ENCODE measurements at regions not wholly inside any gene's neighbourhood (a gene's known extent, or its start where the extent isn't known, plus 50 kb on each side); places are given as distances from the start of the nearest gene placed in this dataset.
A peak's percentile ranks its signal among the peaks of the same experiment; 100 is the strongest.

GRCh38 chr10:105974803-105975456 is 1189.6 kb downstream of the SORCS1 start:
- DNase-seq (ENCODE audit: low spot score): no peak

- DNase-seq (ENCODE audit: low spot score): no peak
Measured at GRCh38 chr10:105973902-105974301, 1190.6 kb downstream of the SORCS1 start.

- DNase-seq (ENCODE audit: low spot score): no peak
Measured at GRCh38 chr10:105973360-105973759, 1191.1 kb downstream of the SORCS1 start.

DNA sequence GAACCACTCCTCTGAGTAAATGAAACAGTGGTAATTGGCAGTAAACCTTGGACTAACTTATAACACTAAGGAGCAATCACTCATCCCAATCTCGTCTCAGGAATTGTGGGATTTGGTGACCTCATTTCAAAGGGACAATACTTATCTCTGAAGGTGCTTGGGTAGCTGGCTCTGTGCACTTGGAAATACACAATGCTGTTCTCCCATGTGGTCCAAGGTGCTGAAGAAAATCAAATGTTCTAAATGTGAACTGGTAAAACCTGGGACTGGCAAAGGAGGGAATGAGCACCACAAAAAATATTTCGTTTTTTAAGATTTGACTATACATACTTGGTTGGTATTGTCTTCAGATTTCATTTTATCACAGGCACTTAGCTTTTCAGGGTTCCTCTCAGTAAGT is 1193.0 kb downstream of the SORCS1 start:
- DNase-seq (ENCODE audit: low spot score): no peak

DNA sequence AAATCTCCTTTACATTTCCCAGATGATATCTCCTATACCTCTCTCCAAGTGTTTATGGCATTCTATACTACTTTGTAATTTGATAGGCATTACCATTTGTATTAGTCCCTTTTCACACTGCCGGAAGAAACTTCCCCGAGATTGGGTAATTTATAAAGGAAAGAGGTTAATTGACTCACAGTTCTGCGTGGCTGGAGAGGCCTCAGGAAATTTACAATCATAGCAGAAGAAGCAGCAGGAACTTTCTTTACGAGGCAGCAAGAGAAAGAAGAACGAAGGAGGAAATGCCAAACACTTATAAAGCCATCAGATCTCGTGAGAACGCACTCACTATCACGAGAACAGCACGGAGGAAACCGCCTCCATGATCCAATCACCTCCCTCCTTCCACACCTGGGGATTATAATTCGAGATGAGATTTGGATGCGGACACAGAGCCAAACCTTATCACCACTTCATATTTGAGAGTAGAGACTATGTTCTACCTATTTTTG is 1194.6 kb downstream of the SORCS1 start:
- DNase-seq (ENCODE audit: low spot score): no peak

DNA sequence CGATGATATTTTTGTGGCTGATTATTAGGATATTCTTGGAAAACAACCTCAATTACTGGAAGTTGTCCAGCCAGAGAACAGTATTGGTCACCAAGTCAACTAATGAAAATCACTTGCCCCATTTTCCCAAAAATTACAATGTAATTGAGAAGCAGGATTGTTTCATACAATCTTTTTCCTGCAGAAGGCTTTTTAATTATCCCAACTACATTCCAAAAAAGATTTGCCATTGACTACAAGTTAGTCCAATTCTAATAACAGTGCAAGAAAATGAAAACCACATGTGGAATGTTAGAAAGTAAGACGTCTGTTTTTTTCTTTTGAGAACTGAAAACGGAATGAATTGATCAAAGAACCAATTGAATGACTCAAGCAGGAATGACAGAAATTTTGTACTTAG is 1195.8 kb downstream of the SORCS1 start:
- no peak for DNase-seq (ENCODE audit: low spot score)

DNA sequence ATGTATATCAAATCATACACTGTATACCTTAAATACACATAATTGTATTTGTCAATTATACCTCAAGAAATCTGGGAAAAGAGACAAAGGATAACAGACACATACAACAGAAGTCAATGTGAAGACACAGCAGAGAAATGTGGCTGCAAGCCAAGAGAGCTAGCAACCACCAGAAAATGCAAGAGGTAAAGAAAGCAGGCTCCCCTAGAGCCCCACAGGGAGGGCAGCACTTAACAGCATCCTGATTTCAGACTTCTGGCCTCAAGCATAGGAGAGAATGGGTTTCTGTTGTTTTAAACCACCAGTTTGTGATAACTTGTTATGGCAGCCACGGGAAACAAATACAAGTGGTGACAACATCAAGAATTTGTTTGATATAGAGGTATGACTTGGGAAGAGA is 1197.2 kb downstream of the SORCS1 start:
- no peak for DNase-seq (ENCODE audit: low spot score)

GRCh38 chr10:105965141-105965540 is 1199.4 kb downstream of the SORCS1 start:
- no peak for DNase-seq (ENCODE audit: low spot score)

- DNase-seq (ENCODE audit: low spot score): no peak
Measured at GRCh38 chr10:105964009-105964408, 1200.5 kb downstream of the SORCS1 start.

DNA sequence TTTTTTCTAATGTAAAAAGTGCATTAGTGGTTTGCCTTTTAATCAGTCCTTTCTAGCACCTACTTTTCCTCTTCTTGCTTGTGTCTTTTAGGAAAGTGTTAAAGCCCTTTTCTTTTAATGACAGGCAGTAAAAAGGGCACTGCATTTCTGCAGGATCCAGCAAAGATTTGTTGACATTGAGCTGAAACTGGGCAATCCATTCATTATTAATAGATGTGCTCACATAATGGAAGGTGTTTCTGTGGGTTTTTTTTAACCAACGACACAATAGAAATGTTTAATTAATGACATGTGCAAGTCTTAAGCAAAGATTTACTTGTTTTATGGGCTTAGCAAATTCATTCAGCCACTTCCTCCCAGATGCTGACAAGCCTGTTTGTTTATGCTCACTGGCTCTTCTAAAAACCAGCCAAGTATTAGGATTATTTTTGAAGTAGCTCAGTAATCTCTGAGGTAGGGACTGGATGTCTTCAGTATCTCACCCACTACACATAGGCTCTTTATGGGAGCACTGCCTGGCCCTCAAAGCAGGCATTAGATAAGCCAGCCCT is 1201.1 kb downstream of the SORCS1 start:
- DNase-seq (ENCODE audit: low spot score): no peak

DNA sequence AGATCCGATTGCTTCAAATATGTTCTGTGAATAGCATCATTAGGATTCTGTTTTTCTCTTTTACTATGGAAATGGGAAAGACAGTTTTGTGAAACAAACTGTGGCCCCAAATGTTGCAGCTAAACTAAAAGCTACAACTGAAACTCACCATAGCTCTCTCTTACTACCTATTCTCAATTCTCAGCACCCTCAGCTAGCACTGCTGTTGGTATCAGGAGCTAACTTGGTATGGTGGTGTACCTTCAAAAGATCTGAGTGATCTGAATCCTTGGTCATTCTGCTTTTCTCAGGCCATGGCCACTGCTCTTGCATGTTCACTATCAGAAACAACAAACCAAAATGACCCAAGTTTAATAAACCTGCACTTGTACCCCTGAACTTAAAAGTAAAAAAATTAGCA is 1208.0 kb downstream of the SORCS1 start:
- DNase-seq (ENCODE audit: low spot score): no peak

DNA sequence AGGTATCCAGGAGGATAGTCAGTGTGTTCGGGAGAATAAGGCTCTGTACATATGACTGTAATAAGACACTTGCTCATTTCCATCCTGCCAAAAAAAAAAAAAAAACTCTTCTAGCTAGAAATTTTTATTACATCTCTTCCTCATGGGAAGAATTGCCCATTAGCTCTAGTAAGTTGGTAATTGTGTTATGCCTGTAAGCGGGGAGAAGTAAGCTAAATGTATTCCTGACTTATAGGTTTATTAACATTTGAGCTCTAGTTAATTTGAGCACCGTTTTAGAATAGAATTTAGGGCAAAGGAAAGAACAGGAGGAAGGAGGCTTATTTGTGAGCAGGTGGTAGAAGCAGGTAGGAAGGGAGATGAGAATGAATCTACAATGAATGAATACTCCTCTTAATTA is 1210.6 kb downstream of the SORCS1 start:
- no peak for DNase-seq (ENCODE audit: low spot score)

DNA sequence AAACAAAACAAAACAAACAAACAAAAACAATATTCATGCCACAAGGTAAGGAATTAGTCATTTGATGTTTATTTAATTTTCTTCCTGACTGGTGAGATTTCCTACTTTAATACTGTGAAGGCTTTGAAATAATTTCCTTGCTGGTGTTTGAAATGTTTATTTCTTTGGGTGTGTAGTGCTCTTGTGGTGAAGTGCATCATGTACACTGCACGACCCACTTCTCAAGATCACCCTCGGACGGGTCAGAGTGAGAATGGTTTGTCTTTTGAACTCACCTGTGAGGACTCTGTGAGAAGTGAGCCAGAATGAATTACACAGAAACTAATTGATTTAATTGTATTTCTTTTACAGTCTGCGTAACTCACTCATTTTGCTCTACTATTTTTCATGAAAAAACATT is 1211.5 kb downstream of the SORCS1 start:
- DNase-seq (ENCODE audit: low spot score): no peak

DNA sequence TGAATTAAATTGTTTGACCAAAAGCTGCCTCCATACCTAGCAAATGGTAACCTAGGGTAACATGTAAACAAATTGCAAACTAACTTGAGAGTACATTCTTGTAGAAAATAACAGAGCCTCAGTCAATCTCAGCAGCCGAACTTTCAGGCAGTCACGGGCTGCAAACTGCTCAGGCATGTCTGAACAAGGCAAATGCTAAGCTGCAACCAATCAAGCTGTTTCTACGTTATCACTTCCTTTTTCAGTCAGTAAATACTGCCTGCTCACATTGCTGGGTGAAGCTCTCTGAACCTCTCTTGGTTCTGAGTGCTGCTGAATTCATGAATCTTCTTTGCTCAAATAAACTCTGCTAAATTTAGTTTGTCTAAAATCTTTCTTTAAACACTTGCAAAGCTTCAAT is 1212.4 kb downstream of the SORCS1 start:
- no peak for DNase-seq (ENCODE audit: low spot score)

DNA sequence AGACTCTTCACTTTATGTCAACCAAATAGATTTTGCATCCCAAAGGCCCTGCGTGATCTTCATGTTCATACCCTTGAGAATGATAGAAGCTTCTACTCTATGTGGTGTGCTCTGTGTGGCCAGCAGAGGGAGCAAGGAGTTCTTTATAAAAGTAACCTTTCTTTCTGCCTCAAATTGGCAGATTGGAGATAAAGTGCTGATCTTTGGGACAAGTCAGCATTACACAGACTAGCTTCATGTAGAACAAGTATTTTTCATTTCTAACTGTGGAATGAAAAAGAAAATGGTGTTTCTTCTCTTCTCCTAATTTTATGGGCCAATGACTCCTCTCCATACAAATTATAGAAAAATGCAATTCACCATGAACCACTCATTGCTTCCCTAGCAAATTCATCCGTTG is 1214.1 kb downstream of the SORCS1 start:
- DNase-seq (ENCODE audit: low spot score): peak; percentile 7

DNA sequence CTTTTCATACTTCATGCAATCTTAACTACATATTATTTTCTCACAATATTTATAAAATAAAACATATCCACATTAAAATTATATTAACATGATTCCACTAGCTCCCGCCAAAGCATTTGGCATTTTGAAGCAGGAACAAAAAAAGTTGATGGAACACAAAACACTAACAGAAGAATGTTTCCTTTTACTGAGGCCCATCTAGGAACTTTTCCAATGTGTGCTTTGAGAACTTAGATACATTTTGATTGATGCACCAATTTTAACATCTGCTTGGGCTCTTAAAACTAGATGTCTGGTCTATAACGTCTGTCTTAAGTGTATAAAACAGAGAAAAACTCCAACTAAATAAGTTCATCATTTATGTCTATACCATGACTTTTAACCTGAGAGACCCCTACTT is 1214.8 kb downstream of the SORCS1 start:
- DNase-seq (ENCODE audit: low spot score): no peak

DNA sequence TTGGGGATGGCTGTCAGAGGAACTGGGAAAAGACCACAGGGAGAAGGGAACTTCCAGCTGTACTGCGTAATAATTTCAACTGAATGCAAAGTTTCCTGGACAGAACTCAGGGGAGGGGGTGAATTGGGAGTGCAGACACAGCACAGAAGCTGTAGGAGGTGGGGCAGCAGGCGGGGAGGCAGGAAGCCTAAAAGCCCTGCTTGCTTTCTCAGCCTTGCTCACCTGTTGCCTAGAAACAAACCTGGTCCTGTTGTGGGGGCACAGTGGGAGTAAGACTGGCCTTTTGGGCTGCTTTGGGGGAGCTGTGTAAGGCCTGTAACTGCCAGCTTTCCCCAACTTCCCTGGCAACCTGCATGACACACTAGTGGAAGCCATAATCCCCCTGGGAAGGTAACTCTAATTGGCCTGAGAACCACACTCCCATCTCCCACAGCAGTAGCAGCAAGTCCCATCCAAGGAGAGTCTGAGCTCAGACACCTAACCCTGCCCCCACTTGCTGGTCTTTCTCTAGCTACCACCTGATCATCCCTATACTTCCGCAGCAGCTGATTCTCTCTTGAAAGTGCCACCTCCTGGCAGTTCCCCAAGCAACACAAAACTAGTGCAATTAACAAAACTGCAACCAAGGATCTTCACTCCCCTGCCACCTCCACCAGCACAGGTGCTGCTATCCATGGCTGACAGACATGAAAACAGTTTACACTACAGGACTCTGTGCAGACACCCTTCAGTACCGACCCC is 1239.3 kb downstream of the SORCS1 start:
- no peak for DNase-seq (ENCODE audit: low spot score)

DNA sequence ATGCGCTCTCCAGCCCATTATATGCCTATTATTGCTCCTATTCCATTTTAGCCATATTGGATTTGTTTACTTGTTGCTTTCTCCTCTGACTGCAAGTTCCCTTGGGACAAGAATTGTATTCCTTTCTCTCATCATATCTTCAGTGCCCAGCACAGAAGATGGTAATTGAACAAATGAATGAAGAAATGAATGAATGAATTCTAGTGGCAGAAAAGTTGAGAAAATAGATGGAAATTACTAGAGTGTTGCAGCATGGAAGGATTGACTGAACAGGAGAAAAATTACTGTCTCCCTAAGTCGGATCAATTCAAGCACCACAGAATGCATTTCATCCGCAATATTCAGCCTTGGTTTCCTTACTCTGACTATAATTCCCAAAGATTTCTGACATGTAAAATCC is 1243.2 kb downstream of the SORCS1 start:
- DNase-seq (ENCODE audit: low spot score): no peak

GRCh38 chr10:105914432-105914831 is 1250.1 kb downstream of the SORCS1 start:
- DNase-seq (ENCODE audit: low spot score): no peak

- DNase-seq (ENCODE audit: low spot score): no peak
Measured at GRCh38 chr10:105908701-105909100, 1255.8 kb downstream of the SORCS1 start.

- DNase-seq (ENCODE audit: low spot score): no peak
Measured at GRCh38 chr10:105885495-105885894, 1244.4 kb downstream of the SORCS3 start.

DNA sequence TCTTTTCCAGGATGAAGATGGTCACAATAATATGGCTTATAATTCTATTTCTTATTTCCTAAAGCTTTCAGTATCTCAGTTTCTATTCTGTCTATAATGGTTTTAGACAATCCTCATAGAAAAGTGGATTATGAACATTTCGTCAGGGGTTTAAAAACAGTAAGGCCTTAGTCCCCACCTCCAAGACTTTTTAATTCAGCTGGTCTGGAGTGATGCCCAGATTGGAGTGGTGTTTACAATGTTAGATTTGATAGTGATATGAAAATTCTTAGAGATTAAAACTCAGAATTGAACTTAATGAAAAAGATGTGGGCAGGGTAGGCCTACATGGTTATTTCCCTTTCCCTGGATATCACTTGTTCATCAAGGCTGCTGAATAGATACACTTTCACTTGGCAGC is 1238.3 kb downstream of the SORCS3 start:
- DNase-seq (ENCODE audit: low spot score): no peak

DNA sequence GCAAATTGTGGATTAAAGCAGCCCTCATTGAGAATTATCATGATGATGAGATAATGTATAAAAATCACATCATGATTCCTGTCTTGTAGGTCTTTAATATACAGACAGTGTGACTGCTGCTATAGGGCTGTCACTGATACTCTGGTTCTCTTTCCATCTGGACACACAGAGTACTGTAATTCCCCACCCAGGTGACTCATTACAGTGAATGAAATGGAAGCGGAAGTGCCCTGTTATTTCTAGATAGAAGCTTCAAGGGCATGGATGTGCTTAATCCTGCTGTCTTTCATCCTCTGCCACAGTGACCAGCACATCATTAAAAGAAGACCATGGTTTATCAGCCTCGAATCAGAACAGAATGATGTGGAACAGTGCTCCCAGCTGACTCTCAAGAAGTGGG is 1234.0 kb downstream of the SORCS3 start:
- no peak for DNase-seq (ENCODE audit: low spot score)

GRCh38 chr10:105872665-105873064 is 1231.6 kb downstream of the SORCS3 start:
- no peak for DNase-seq (ENCODE audit: low spot score)
